ENCODE measurements at regions not wholly inside any gene's neighbourhood (a gene's known extent, or its start where the extent isn't known, plus 50 kb on each side); places are given as distances from the start of the nearest gene placed in this dataset.

DNA sequence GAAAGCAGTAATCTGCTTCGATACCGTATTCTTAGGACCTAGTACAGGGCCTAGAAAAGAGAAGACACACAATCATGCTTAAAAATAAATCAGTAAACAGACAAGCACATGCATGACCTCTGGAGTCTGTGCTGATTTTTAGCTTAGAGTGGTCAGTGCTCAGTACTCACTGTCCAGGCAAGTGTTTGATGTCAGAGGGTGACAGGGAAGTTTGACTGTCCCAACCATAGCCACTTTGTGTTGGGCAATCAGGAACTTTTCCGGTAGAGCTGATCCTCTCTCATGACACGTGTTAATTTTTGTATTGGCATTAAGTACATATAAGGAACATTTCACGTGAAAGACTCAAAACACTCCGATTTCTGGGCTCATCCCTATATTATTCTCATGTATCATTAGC is 464.7 kb upstream of the KLF4 start:
- no peaks in the 10 kb centered on the region for H3K27me3 ChIP-seq (ENCODE audit: control insufficient read depth, insufficient read depth, low read length)
- no peaks in the 10 kb centered on the region for H3K36me3 ChIP-seq (ENCODE audit: control insufficient read depth, insufficient read depth, low read length)
- H3K9ac ChIP-seq (ENCODE audit: low read depth, low read length), result no peak overlapping the region
- no peak overlapping the region for H3K4me3 ChIP-seq (ENCODE audit: low read depth, low read length)
- no peak overlapping the region for H3K27ac ChIP-seq (ENCODE audit: low read depth, low read length)
- no peaks in the 10 kb centered on the region for H3K4me1 ChIP-seq (ENCODE audit: control insufficient read depth, insufficient read depth, low read length)
- H3K9me3 ChIP-seq (ENCODE audit: control insufficient read depth, insufficient read depth, low read length), result peaks cover 14% of the 10 kb centered on the region

- Histone ChIP-seq H3K27me3 (ENCODE audit: control insufficient read depth, insufficient read depth, low read length) (no peaks in the 10 kb centered on the region), H3K9ac (ENCODE audit: low read depth, low read length) (no peak overlapping the region), H3K36me3 (ENCODE audit: control insufficient read depth, insufficient read depth, low read length) (no peaks in the 10 kb centered on the region), H3K9me3 (ENCODE audit: control insufficient read depth, insufficient read depth, low read length) (peaks cover 14% of the 10 kb centered on the region), H3K27ac (ENCODE audit: low read depth, low read length) (no peak overlapping the region), H3K4me3 (ENCODE audit: low read depth, low read length) (no peak overlapping the region), H3K4me1 (ENCODE audit: control insufficient read depth, insufficient read depth, low read length) (no peaks in the 10 kb centered on the region)
These were observed 464.1 kb upstream of the KLF4 start for GRCh38 chr9:107953556-107954125.

- H3K27ac ChIP-seq (ENCODE audit: low read depth, low read length), result no peak overlapping the region
- H3K27me3 ChIP-seq (ENCODE audit: control insufficient read depth, insufficient read depth, low read length), result no peaks in the 10 kb centered on the region
- no peak overlapping the region for H3K4me3 ChIP-seq (ENCODE audit: low read depth, low read length)
- peaks cover 14% of the 10 kb centered on the region for H3K9me3 ChIP-seq (ENCODE audit: control insufficient read depth, insufficient read depth, low read length)
- no peaks in the 10 kb centered on the region for H3K4me1 ChIP-seq (ENCODE audit: control insufficient read depth, insufficient read depth, low read length)
- no peaks in the 10 kb centered on the region for H3K36me3 ChIP-seq (ENCODE audit: control insufficient read depth, insufficient read depth, low read length)
- no peak overlapping the region for H3K9ac ChIP-seq (ENCODE audit: low read depth, low read length)
These were observed 463.2 kb upstream of the KLF4 start for GRCh38 chr9:107952773-107953172.

DNA sequence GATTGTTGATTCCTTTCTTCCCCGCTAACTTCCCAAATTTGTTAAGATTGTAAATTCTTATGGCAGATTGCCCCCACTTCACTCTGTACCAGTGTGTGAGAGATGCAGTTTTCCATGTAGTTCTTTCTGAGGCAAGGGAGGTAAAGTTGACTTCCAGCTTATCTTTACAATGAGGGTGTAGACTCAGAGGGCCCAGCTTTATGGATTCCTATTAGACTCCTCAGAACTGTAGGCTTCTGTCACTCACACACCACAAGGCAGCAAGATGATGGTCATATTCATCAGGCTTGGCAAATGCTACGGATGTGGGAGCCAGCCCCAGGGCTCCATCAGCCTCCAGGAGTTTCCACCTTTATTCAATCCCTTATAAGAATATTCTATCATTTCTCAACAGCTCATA is 461.9 kb upstream of the KLF4 start:
- Histone ChIP-seq H3K4me1 (ENCODE audit: control insufficient read depth, insufficient read depth, low read length) (no peaks in the 10 kb centered on the region), H3K9me3 (ENCODE audit: control insufficient read depth, insufficient read depth, low read length) (peaks cover 14% of the 10 kb centered on the region), H3K4me3 (ENCODE audit: low read depth, low read length) (no peak overlapping the region), H3K27ac (ENCODE audit: low read depth, low read length) (no peak overlapping the region), H3K36me3 (ENCODE audit: control insufficient read depth, insufficient read depth, low read length) (no peaks in the 10 kb centered on the region), H3K27me3 (ENCODE audit: control insufficient read depth, insufficient read depth, low read length) (no peaks in the 10 kb centered on the region), H3K9ac (ENCODE audit: low read depth, low read length) (no peak overlapping the region)

GRCh38 chr9:107949061-107949460 is 459.5 kb upstream of the KLF4 start:
- Histone ChIP-seq H3K4me1 (ENCODE audit: control insufficient read depth, insufficient read depth, low read length) (no peaks in the 10 kb centered on the region), H3K27ac (ENCODE audit: low read depth, low read length) (no peak overlapping the region), H3K9me3 (ENCODE audit: control insufficient read depth, insufficient read depth, low read length) (peaks cover 14% of the 10 kb centered on the region), H3K9ac (ENCODE audit: low read depth, low read length) (no peak overlapping the region), H3K36me3 (ENCODE audit: control insufficient read depth, insufficient read depth, low read length) (no peaks in the 10 kb centered on the region), H3K27me3 (ENCODE audit: control insufficient read depth, insufficient read depth, low read length) (no peaks in the 10 kb centered on the region), H3K4me3 (ENCODE audit: low read depth, low read length) (no peak overlapping the region)

GRCh38 chr9:107948601-107949000 is 459.0 kb upstream of the KLF4 start:
- no peaks in the 10 kb centered on the region for H3K4me1 ChIP-seq (ENCODE audit: control insufficient read depth, insufficient read depth, low read length)
- H3K9me3 ChIP-seq (ENCODE audit: control insufficient read depth, insufficient read depth, low read length), result peaks cover 14% of the 10 kb centered on the region
- no peaks in the 10 kb centered on the region for H3K36me3 ChIP-seq (ENCODE audit: control insufficient read depth, insufficient read depth, low read length)
- no peak overlapping the region for H3K27ac ChIP-seq (ENCODE audit: low read depth, low read length)
- H3K4me3 ChIP-seq (ENCODE audit: low read depth, low read length), result no peak overlapping the region
- H3K9ac ChIP-seq (ENCODE audit: low read depth, low read length), result no peak overlapping the region
- H3K27me3 ChIP-seq (ENCODE audit: control insufficient read depth, insufficient read depth, low read length), result no peaks in the 10 kb centered on the region

GRCh38 chr9:107948086-107948485 is 458.5 kb upstream of the KLF4 start:
- Histone ChIP-seq H3K4me3 (ENCODE audit: low read depth, low read length) (no peak overlapping the region), H3K36me3 (ENCODE audit: control insufficient read depth, insufficient read depth, low read length) (no peaks in the 10 kb centered on the region), H3K27ac (ENCODE audit: low read depth, low read length) (no peak overlapping the region), H3K4me1 (ENCODE audit: control insufficient read depth, insufficient read depth, low read length) (no peaks in the 10 kb centered on the region), H3K27me3 (ENCODE audit: control insufficient read depth, insufficient read depth, low read length) (no peaks in the 10 kb centered on the region), H3K9me3 (ENCODE audit: control insufficient read depth, insufficient read depth, low read length) (peaks cover 14% of the 10 kb centered on the region), H3K9ac (ENCODE audit: low read depth, low read length) (no peak overlapping the region)

DNA sequence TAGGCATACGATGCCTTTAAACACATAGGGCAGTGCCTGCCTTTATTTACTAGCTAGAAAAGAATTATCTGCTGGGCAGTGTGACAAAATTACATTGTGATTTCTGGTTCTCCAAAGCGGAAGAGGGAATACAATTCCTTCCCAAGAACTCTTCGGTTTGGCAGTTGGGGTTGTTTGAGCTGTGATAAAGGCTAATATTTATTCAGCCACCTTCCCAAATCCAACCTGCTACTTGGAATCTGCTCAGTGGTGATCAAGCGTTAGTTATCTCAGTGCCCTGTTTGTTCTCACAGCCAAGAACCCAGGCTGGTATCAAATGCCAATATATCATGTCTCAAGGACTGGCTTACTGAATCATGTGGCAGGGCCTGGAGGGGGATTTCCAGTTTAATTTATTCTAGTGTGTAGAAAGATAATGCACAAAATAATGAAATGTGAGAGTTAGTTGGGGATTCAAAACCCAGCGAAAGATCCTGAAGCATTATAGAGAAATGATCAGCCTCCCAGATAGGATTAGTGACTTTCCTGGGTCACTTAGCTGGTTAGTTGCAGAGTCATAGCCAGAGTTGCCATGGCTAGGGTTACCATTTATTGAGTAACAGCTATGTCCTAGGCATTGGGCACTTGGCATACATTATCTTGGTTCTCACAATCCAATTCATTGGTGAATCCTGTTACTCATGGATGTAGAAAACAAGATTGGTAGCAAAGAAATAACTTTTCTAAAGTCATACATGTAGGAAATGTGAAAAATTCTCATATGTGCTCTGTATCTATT is 457.0 kb upstream of the KLF4 start:
- Histone ChIP-seq H3K4me3 (ENCODE audit: low read depth, low read length) (no peak overlapping the region), H3K27me3 (ENCODE audit: control insufficient read depth, insufficient read depth, low read length) (no peaks in the 10 kb centered on the region), H3K9ac (ENCODE audit: low read depth, low read length) (no peak overlapping the region), H3K36me3 (ENCODE audit: control insufficient read depth, insufficient read depth, low read length) (no peaks in the 10 kb centered on the region), H3K4me1 (ENCODE audit: control insufficient read depth, insufficient read depth, low read length) (no peaks in the 10 kb centered on the region), H3K27ac (ENCODE audit: low read depth, low read length) (no peak overlapping the region), H3K9me3 (ENCODE audit: control insufficient read depth, insufficient read depth, low read length) (peaks cover 11% of the 10 kb centered on the region)

GRCh38 chr9:107945961-107946360 is 456.4 kb upstream of the KLF4 start:
- H3K9ac ChIP-seq (ENCODE audit: low read depth, low read length), result no peak overlapping the region
- no peaks in the 10 kb centered on the region for H3K27me3 ChIP-seq (ENCODE audit: control insufficient read depth, insufficient read depth, low read length)
- H3K36me3 ChIP-seq (ENCODE audit: control insufficient read depth, insufficient read depth, low read length), result no peaks in the 10 kb centered on the region
- H3K27ac ChIP-seq (ENCODE audit: low read depth, low read length), result no peak overlapping the region
- no peaks in the 10 kb centered on the region for H3K4me1 ChIP-seq (ENCODE audit: control insufficient read depth, insufficient read depth, low read length)
- no peak overlapping the region for H3K4me3 ChIP-seq (ENCODE audit: low read depth, low read length)
- peaks cover 7% of the 10 kb centered on the region; the same call in 1 of the 2 replicates for H3K9me3 ChIP-seq (ENCODE audit: control insufficient read depth, insufficient read depth, low read length)

GRCh38 chr9:107945493-107945892 is 455.9 kb upstream of the KLF4 start:
- no peak overlapping the region for H3K27ac ChIP-seq (ENCODE audit: low read depth, low read length)
- no peak overlapping the region for H3K4me3 ChIP-seq (ENCODE audit: low read depth, low read length)
- H3K4me1 ChIP-seq (ENCODE audit: control insufficient read depth, insufficient read depth, low read length), result no peaks in the 10 kb centered on the region
- no peak overlapping the region for H3K9ac ChIP-seq (ENCODE audit: low read depth, low read length)
- H3K27me3 ChIP-seq (ENCODE audit: control insufficient read depth, insufficient read depth, low read length), result no peaks in the 10 kb centered on the region
- H3K9me3 ChIP-seq (ENCODE audit: control insufficient read depth, insufficient read depth, low read length), result peaks cover 3% of the 10 kb centered on the region; the same call in 1 of the 2 replicates
- no peaks in the 10 kb centered on the region for H3K36me3 ChIP-seq (ENCODE audit: control insufficient read depth, insufficient read depth, low read length)

DNA sequence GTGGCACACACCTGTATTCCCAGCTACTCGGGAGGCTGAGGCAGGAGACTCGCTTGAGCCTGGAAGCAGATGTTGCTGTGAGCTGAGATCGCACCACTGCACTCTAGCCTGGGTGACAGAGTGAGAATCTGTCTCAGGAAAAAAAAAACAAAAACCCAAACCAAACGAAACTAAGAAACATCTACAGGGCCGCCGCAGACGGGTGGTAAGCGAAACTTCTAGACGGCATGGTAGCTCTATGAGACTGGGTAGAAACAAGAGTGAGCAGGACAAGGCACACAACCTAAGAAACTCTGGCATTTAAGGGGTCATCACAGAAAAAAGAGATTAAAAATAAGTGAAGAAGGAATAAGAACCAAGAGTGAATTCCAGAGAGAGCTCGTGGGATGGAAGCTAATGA is 454.8 kb upstream of the KLF4 start:
- H3K27ac ChIP-seq (ENCODE audit: low read depth, low read length), result no peak overlapping the region
- H3K27me3 ChIP-seq (ENCODE audit: control insufficient read depth, insufficient read depth, low read length), result no peaks in the 10 kb centered on the region
- H3K9ac ChIP-seq (ENCODE audit: low read depth, low read length), result no peak overlapping the region
- H3K36me3 ChIP-seq (ENCODE audit: control insufficient read depth, insufficient read depth, low read length), result no peaks in the 10 kb centered on the region
- H3K4me1 ChIP-seq (ENCODE audit: control insufficient read depth, insufficient read depth, low read length), result no peaks in the 10 kb centered on the region
- H3K9me3 ChIP-seq (ENCODE audit: control insufficient read depth, insufficient read depth, low read length), result no peaks in the 10 kb centered on the region
- H3K4me3 ChIP-seq (ENCODE audit: low read depth, low read length), result no peak overlapping the region

Data from HUES48 (cell line).